ENCODE measurements at regions not wholly inside any gene's neighbourhood (a gene's known extent, or its start where the extent isn't known, plus 50 kb on each side); places are given as distances from the start of the nearest gene placed in this dataset.

DNA sequence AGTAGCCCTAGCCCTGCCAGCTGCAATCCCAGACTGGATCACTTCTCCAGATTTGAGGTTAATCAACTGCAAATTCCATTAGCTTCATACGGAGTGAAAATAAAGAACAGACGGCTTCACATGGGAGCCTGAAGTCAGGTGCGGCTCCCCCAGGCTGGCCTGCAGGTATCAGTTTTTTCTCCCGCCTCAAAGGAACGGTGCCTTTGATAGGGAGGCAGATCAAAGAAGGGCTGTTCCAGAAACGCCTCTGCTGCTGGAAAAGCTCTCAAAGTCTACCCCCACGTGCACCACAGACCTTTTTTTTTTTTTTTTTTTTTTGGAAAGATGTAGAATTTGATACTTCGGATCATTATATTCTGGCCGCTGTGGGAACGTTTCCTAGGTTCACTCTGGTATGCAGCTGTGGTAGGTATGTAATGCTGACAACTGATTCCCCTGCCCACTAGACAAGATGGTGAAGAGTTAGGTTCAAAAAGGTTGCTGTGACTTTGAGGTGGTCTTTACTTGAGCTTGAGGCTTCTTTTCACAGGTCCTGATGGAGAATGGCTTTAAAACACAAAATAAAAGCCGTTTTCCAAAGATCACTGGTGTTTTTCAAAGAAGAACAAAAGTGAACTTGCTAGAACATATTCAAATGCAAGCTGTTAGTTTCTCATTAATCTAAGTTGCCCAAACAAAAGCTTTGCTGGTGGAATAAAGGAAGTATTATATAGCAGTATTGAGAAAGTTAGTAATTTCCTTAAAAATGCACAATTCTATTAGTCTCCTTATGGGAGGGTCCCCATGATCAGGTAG is 189.0 kb upstream of the NFIA start:
- ATAC-seq (ENCODE audit: low FRiP score) (no peak), DNase-seq (ENCODE audit: low spot score) (no peak)
- TF ChIP-seq, protein P1, sequence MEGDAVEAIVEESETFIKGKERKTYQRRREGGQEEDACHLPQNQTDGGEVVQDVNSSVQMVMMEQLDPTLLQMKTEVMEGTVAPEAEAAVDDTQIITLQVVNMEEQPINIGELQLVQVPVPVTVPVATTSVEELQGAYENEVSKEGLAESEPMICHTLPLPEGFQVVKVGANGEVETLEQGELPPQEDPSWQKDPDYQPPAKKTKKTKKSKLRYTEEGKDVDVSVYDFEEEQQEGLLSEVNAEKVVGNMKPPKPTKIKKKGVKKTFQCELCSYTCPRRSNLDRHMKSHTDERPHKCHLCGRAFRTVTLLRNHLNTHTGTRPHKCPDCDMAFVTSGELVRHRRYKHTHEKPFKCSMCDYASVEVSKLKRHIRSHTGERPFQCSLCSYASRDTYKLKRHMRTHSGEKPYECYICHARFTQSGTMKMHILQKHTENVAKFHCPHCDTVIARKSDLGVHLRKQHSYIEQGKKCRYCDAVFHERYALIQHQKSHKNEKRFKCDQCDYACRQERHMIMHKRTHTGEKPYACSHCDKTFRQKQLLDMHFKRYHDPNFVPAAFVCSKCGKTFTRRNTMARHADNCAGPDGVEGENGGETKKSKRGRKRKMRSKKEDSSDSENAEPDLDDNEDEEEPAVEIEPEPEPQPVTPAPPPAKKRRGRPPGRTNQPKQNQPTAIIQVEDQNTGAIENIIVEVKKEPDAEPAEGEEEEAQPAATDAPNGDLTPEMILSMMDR (IDR thresholded peaks at IDR 0.05): no peak

DNA sequence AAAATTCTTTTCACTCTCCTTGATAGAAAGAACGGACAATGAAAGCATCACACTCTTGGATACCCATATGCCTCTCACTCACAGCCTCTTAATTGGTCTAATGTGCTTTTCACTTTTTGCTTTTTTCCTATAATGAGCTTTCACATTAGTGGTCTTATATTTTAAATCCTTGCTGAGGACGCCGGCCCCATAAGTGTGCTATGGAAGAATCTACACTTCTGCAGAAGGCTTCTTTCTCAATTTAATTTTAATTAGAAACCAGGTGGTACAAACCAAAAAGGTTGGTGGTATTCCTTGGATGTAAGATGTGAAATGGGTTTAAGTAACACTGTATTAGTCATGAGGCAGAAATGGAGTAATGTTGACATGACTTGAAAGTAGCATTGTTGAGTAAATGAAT is 190.6 kb upstream of the NFIA start:
- DNase-seq (ENCODE audit: low spot score): no peak
- no peak for ATAC-seq (ENCODE audit: low FRiP score)
- TF ChIP-seq, protein P1 (IDR thresholded peaks at IDR 0.05): no peak

DNA sequence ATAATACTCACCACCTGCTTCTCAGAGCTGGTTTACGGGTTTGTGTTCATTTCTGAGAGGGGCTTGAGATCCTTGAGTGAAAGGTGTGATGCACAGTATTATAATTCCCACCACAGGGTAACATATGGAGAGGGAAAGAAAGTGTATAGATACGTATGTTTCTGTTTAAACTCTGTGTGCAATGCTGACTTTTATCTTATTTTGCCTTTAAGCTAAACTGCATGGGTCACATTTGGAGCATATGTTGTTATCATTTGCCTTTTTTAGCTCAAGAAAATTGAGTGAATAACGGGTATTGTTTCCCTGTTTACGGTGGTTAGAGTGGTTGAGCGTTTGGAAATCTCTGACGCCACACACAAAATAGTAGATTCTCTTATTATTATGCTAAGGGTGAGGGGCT is 191.1 kb upstream of the NFIA start:
- ATAC-seq (ENCODE audit: low FRiP score) (no peak), DNase-seq (ENCODE audit: low spot score) (no peak)
- TF ChIP-seq, protein P1 (IDR thresholded peaks at IDR 0.05): no peak

DNA sequence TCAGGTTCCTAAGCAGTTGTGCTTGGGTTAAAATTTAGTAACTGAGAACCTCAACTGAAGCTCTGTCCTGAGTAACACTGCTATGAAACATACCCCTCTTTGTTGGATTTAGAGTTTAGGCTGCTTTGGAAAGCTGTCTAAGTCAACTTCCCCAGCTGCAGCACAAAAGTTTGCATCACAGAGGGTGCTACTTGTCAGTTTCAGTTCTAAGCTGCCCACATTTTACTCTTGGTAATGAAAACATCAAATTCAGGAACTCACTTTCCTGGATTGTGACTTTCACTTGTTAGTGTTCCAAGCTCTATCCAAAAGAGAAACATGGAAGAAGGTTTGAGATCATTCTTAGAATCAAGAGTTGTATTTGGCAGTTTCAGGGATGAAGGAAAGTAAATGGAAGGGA is 191.7 kb upstream of the NFIA start:
- TF ChIP-seq, protein P1 (IDR thresholded peaks at IDR 0.05): no peak
- DNase-seq (ENCODE audit: low spot score) (no peak), ATAC-seq (ENCODE audit: low FRiP score) (no peak)

DNA sequence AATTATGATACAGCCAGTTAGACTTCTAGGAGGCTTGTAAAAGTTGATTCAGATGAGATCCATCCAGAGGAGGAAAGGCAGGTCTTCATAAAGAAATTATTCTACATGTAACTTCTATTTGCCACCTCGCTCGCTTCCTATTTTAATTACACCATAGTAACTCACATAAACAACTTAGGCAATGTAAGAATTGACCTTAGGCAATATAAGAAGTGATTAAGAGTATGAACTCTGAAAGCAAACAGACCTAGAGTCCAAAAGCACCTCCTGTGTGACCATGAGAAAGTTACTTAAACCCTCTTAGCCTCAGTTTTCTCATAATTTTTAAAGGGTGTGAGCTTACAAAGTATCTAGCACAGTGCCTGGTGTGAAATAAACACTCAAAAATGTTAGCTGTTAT is 192.7 kb upstream of the NFIA start:
- DNase-seq (ENCODE audit: low spot score) (no peak), ATAC-seq (ENCODE audit: low FRiP score) (no peak)
- TF ChIP-seq, protein P1 (IDR thresholded peaks at IDR 0.05): no peak

DNA sequence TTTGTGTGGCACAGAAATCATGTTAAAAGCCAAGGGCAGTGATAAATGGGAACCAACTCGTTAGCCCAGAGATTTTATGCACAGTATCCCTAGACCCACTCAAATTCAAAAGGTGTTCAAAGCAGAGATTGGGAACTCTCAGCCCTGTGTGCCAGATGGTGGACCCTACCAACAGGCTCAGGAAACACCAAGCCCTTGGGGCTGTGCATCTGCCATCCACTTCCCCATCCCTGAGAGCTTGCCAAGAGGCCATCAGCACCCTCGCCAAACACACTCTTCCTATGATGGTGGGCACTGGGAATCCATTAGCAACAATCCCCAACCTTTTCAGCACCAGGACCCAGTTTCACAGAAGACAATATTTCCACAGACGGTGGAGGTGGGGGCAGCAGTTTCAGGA is 194.2 kb upstream of the NFIA start:
- ATAC-seq (ENCODE audit: low FRiP score) (no peak), DNase-seq (ENCODE audit: low spot score) (no peak)
- TF ChIP-seq, protein P1 (IDR thresholded peaks at IDR 0.05): no peak

DNA sequence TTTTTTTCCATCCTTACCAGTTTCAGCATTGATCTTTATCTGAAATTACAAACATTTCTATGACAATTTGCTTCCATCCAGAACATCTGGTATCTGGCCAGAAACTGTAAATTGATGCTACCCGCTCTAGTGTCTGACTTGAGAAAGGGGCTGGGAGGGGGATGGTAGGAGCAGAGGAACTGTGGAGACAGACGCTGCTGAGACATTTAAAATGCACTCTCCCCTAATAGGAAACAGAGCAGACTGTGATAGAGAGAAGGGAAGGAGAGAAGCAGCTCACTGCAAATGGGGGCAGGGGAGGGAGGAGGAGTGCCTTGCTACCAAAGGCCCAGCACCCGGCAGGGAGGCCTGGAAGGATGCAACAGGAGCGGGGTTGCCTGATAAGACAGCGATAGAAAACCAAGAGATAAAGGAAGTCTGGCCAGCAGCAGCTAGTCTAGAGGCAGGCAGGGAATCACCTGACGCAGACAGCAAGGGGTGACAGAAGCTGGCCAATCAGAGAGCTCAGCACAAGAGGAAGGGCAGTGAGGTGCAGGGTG is 195.5 kb upstream of the NFIA start:
- TF ChIP-seq, protein P1 (IDR thresholded peaks at IDR 0.05): no peak
- DNase-seq (ENCODE audit: low spot score) (no peak), ATAC-seq (ENCODE audit: low FRiP score) (no peak)
